ENCODE measurements at regions not wholly inside any gene's neighbourhood (a gene's known extent, or its start where the extent isn't known, plus 50 kb on each side); places are given as distances from the start of the nearest gene placed in this dataset.

DNA sequence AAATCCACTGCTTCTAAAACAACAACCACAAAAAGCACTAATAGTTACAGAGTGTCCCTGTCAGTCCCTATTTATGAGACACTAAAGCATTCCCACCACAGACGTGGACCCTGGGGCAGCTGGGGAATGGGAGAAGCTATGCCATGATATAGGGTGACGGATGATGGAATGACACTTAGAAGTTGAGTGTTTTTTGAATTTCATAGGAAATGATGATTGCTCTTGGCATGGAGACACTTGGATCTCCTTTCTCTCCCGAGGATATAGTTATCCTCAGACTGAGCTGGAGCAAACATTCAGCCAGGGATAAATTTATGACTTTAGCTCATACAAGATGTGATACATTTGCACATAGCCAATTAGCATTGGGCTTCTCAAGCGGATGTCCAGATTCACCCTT, 151.2 kb downstream of the EDN3 start:
- TF ChIP-seq, protein P1, sequence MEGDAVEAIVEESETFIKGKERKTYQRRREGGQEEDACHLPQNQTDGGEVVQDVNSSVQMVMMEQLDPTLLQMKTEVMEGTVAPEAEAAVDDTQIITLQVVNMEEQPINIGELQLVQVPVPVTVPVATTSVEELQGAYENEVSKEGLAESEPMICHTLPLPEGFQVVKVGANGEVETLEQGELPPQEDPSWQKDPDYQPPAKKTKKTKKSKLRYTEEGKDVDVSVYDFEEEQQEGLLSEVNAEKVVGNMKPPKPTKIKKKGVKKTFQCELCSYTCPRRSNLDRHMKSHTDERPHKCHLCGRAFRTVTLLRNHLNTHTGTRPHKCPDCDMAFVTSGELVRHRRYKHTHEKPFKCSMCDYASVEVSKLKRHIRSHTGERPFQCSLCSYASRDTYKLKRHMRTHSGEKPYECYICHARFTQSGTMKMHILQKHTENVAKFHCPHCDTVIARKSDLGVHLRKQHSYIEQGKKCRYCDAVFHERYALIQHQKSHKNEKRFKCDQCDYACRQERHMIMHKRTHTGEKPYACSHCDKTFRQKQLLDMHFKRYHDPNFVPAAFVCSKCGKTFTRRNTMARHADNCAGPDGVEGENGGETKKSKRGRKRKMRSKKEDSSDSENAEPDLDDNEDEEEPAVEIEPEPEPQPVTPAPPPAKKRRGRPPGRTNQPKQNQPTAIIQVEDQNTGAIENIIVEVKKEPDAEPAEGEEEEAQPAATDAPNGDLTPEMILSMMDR (conservative IDR thresholded peaks at IDR 0.05; ENCODE audit: low read length), result no peak
- TF ChIP-seq EZH2phosphoT487 (IDR thresholded peaks at IDR 0.05; ENCODE audit: borderline replicate concordance, low read depth, low read length), result no peak

All from OCI-LY7 (cell line).